Esophagus squamous epithelium (tissue), 5 donors: ENCODE measurements at regions not wholly inside any gene's neighbourhood (a gene's known extent, or its start where the extent isn't known, plus 50 kb on each side); places are given as distances from the start of the nearest gene placed in this dataset.

ENCODE experiments used
- DNase-seq: peaks from one replicate; lab custom pipeline; 2025; lab: John Stamatoyannopoulos, UW
- H3K27ac ChIP-seq, 4 donors: fragments of 200-600 bp; sonication (generic); one replicate each; pipeline ENCODE4 v1.5.1; 2016 to 2019; ENCODE audit warnings: mild to moderate bottlenecking in 1 of 4
- H3K27me3 ChIP-seq, 4 donors: fragments of 200-600 bp; sonication (generic); 1 replicate in 3 of 4; 2 replicates in 1 of 4; pipeline versions ENCODE4 v1.5.1 to v1.6.0; 2017 to 2021; ENCODE audit warnings: antibody characterized with exemption in 1 of 4
- H3K36me3 ChIP-seq, 3 donors: fragments of 200-600 bp; sonication (generic); one replicate each; pipeline ENCODE4 v1.5.1; 2016 to 2019
- H3K4me1 ChIP-seq, 3 donors: fragments of 200-600 bp; sonication (generic); one replicate each; pipeline ENCODE4 v1.5.1; 2017 to 2019
- H3K4me3 ChIP-seq, 4 donors: fragments of 200-600 bp; sonication (generic); 1 replicate in 3 of 4; 2 replicates in 1 of 4; pipeline ENCODE4 v1.5.1; 2016 to 2019; ENCODE audit warnings: mild to moderate bottlenecking in 2 of 4, moderate library complexity in 1 of 4
- H3K9me3 ChIP-seq, 3 donors: fragments of 200-600 bp; sonication (generic); one replicate each; pipeline ENCODE4 v1.5.1; 2016 to 2019
- POLR2A ChIP-seq, 4 donors: fragments of 450-650 bp; IDR thresholded peaks; one replicate each; pipeline ENCODE4 v1.6.1; 2017; ENCODE audit warnings: antibody characterized with exemption in 4 of 4, mild to moderate bottlenecking in 4 of 4, moderate library complexity in 3 of 4
- WGBS, 2 donors: methylation state at CpG; one replicate each; pipeline ENCODE4 v1.1.5; 2018; 5-methylcytosine and 5-hydroxymethylcytosine counted together
- intact Hi-C: fragments of 100-400 bp; cut with DNase I; formaldehyde crosslinking; loops from one replicate; pipeline ENCODE4 v1.15.0; 2022
- TF ChIP-seq, protein P1 (sequence below), 6 experiments: fragments of 450-650 bp in 4 of 6; fragments of 200-600 bp in 2 of 6; sonication (generic) in 2 of 6; IDR thresholded peaks; one replicate each; pipeline ENCODE4 v1.5.1; 2016 to 2019; ENCODE audit warnings: antibody characterized with exemption in 6 of 6, mild to moderate bottlenecking in 4 of 6, moderate library complexity in 4 of 6
- donor health status: DM: yes; HTN: yes; CAD: no.

- Histone ChIP-seq H3K4me3 (no peak overlapping the region), H3K27ac (no peak overlapping the region), H3K9me3 (no peaks in the 10 kb centered on the region), H3K27me3 (no peaks in the 10 kb centered on the region), H3K36me3 (no peaks in the 10 kb centered on the region), H3K4me1 (peaks cover 0 to 30% (median 10%) of the 10 kb centered on the region in 3 donors)
- TF ChIP-seq, protein P1, sequence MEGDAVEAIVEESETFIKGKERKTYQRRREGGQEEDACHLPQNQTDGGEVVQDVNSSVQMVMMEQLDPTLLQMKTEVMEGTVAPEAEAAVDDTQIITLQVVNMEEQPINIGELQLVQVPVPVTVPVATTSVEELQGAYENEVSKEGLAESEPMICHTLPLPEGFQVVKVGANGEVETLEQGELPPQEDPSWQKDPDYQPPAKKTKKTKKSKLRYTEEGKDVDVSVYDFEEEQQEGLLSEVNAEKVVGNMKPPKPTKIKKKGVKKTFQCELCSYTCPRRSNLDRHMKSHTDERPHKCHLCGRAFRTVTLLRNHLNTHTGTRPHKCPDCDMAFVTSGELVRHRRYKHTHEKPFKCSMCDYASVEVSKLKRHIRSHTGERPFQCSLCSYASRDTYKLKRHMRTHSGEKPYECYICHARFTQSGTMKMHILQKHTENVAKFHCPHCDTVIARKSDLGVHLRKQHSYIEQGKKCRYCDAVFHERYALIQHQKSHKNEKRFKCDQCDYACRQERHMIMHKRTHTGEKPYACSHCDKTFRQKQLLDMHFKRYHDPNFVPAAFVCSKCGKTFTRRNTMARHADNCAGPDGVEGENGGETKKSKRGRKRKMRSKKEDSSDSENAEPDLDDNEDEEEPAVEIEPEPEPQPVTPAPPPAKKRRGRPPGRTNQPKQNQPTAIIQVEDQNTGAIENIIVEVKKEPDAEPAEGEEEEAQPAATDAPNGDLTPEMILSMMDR (IDR thresholded peaks at IDR 0.05) = no peak
- no peak for TF ChIP-seq POLR2A (IDR thresholded peaks at IDR 0.05)
- 92 to 95% methylated on average over 3 of the region's 3 CpGs for WGBS, 2 donors
- no peak for DNase-seq
- intact Hi-C loops = loop anchor here (10.0 kb wide), 1 partner anchor 324 kb away; no protein-coding TSS in a partner anchor
Observed at GRCh38 chr14:31930493-31931240, 146.4 kb upstream of the ARHGAP5 start.

GRCh38 chr14:31932675-31933074, 144.4 kb upstream of the ARHGAP5 start:
- Histone ChIP-seq H3K4me1 (peaks cover 0 to 14% (median 0%) of the 10 kb centered on the region in 3 donors), H3K9me3 (no peaks in the 10 kb centered on the region), H3K36me3 (no peaks in the 10 kb centered on the region), H3K27me3 (no peaks in the 10 kb centered on the region), H3K4me3 (no peak overlapping the region), H3K27ac (no peak overlapping the region)
- DNase-seq = no peak
- intact Hi-C loops = loop anchor here (10.0 kb wide), 1 partner anchor 322 kb away; no protein-coding TSS in a partner anchor
- WGBS, 2 donors = 82 to 88% methylated on average over 5 of the region's 5 CpGs
- no peak for TF ChIP-seq POLR2A (IDR thresholded peaks at IDR 0.05)
- TF ChIP-seq, protein P1 (IDR thresholded peaks at IDR 0.05) = no peak

GRCh38 chr14:31933716-31934115, 143.4 kb upstream of the ARHGAP5 start:
- DNase-seq = no peak
- intact Hi-C loops = loop anchor here (10.0 kb wide), 1 partner anchor 321 kb away; no protein-coding TSS in a partner anchor
- no peak overlapping the region for H3K4me3 ChIP-seq
- WGBS, 2 donors = 70 to 76% methylated on average over 3 of the region's 3 CpGs
- peaks cover 0 to 14% (median 0%) of the 10 kb centered on the region in 3 donors for H3K4me1 ChIP-seq
- no peak overlapping the region for H3K27ac ChIP-seq
- H3K27me3 ChIP-seq = no peaks in the 10 kb centered on the region
- H3K9me3 ChIP-seq = no peaks in the 10 kb centered on the region
- H3K36me3 ChIP-seq = no peaks in the 10 kb centered on the region
- no peak for TF ChIP-seq POLR2A (IDR thresholded peaks at IDR 0.05)
- TF ChIP-seq, protein P1 (IDR thresholded peaks at IDR 0.05) = no peak

DNA sequence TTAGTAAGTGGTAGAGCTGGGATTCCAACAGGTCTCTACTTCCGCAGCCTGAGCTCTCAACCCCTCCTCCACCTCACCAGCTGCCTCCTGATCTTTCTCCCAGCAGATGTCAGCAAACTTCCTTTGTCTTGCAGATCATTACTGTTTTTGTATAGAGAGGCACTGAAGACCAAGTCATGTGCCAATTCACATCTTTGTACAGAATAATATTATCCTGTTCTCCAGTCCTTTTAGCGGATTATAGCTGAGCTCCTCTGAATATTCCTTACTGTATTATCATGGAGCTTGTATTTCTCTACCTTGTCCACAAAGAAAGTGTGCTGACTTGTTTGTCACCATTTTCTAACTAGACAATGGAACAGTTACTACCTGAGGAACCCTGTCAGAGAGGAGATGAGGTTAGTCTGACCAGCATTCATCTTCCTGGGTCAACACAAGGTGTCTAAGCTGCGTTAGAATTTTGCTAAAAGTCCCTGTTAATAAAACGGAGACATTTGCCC, 142.3 kb upstream of the ARHGAP5 start:
- no peaks in the 10 kb centered on the region for H3K27me3 ChIP-seq
- no peak overlapping the region for H3K4me3 ChIP-seq
- intact Hi-C loops = loop anchor here (10.0 kb wide), 1 partner anchor 320 kb away; no protein-coding TSS in a partner anchor
- no peaks in the 10 kb centered on the region for H3K36me3 ChIP-seq
- no peak for DNase-seq
- peaks cover 0 to 14% (median 0%) of the 10 kb centered on the region in 3 donors for H3K4me1 ChIP-seq
- TF ChIP-seq POLR2A (IDR thresholded peaks at IDR 0.05) = no peak
- TF ChIP-seq, protein P1 (IDR thresholded peaks at IDR 0.05) = peak in 5 of 6 experiments; percentile 14 to 54 (median 36)
- WGBS, 2 donors = 45 to 47% methylated on average over 4 of the region's 4 CpGs
- H3K9me3 ChIP-seq = no peaks in the 10 kb centered on the region
- H3K27ac ChIP-seq = peak overlapping the region in 1 of 4 donors; percentile 54

- Histone ChIP-seq H3K36me3 (no peaks in the 10 kb centered on the region), H3K4me1 (peaks cover 0 to 14% (median 0%) of the 10 kb centered on the region in 3 donors), H3K27ac (peak overlapping the region in 2 of 4 donors; percentile 17 to 54), H3K4me3 (no peak overlapping the region), H3K27me3 (no peaks in the 10 kb centered on the region), H3K9me3 (no peaks in the 10 kb centered on the region)
- DNase-seq = no peak
- intact Hi-C loops = loop anchor here (10.0 kb wide), 1 partner anchor 319 kb away; no protein-coding TSS in a partner anchor
- no peak for TF ChIP-seq POLR2A (IDR thresholded peaks at IDR 0.05)
- TF ChIP-seq, protein P1 (IDR thresholded peaks at IDR 0.05) = peak in 1 of 6 experiments; percentile 4
- 69 to 71% methylated on average over 3 of the region's 3 CpGs for WGBS, 2 donors
Observed at GRCh38 chr14:31935391-31935790, 141.7 kb upstream of the ARHGAP5 start.
